Loucy (cell line): ENCODE measurements at regions not wholly inside any gene's neighbourhood (a gene's known extent, or its start where the extent isn't known, plus 50 kb on each side); places are given as distances from the start of the nearest gene placed in this dataset.

Source experiments
- H2AFZ ChIP-seq: fragments of 200-600 bp; sonication (generic); 2 replicates; pipeline ENCODE4 v1.6.0; 2016; ENCODE audit warnings: antibody characterized with exemption, mild to moderate bottlenecking, low read length, moderate library complexity
- H3F3A ChIP-seq: fragments of 200-600 bp; 2 replicates; pipeline ENCODE4 v1.6.0; 2016; ENCODE audit warnings: antibody characterized with exemption, low read depth, mild to moderate bottlenecking
- H3K27me3 ChIP-seq: fragments of 200-600 bp; sonication (generic); 2 replicates; pipeline ENCODE4 v1.6.1; 2014; ENCODE audit warnings: low read length, mild to moderate bottlenecking; ENCODE audit not compliant: insufficient read depth, poor library complexity, severe bottlenecking
- H3K36me3 ChIP-seq: fragments of 200-600 bp; sonication (generic); 2 replicates; pipeline ENCODE4 v1.6.1; 2016; ENCODE audit warnings: low read length; ENCODE audit not compliant: insufficient read depth
- H3K4me1 ChIP-seq: fragments of 200-600 bp; sonication (generic); 2 replicates; pipeline ENCODE4 v1.5.1; 2014; ENCODE audit warnings: low read length, mild to moderate bottlenecking; ENCODE audit not compliant: insufficient read depth, poor library complexity, severe bottlenecking
- H3K4me2 ChIP-seq: fragments of 200-600 bp; sonication (generic); 2 replicates; pipeline ENCODE4 v1.6.0; 2014; ENCODE audit warnings: antibody characterized with exemption, low read length, low read depth, mild to moderate bottlenecking; ENCODE audit not compliant: poor library complexity, severe bottlenecking
- H3K4me3 ChIP-seq: fragments of 200-600 bp; sonication (generic); 2 replicates; pipeline ENCODE4 v1.5.1; 2014; ENCODE audit warnings: low read length, mild to moderate bottlenecking, mixed read lengths; ENCODE audit not compliant: poor library complexity, severe bottlenecking
- H3K79me2 ChIP-seq: fragments of 200-600 bp; sonication (generic); 2 replicates; pipeline ENCODE4 v1.6.1; 2014; ENCODE audit warnings: low read length; ENCODE audit not compliant: insufficient read depth
- H3K9ac ChIP-seq: fragments of 200-600 bp; sonication (generic); 2 replicates; pipeline ENCODE4 v1.6.0; 2014; ENCODE audit warnings: mild to moderate bottlenecking, low read depth, low read length, moderate library complexity; ENCODE audit not compliant: poor library complexity, severe bottlenecking
- H3K9me2 ChIP-seq: fragments of 200-600 bp; sonication (generic); replicated peaks from 2 replicates; pipeline ENCODE4 v1.6.1; 2016; ENCODE audit warnings: low read depth, low read length, mixed read lengths
- H3K9me3 ChIP-seq: fragments of 200-600 bp; sonication (generic); 2 replicates; pipeline ENCODE4 v1.6.1; 2014; ENCODE audit warnings: mild to moderate bottlenecking, antibody characterized with exemption, low read length, low read depth; ENCODE audit not compliant: insufficient read depth
- H4K20me1 ChIP-seq: fragments of 200-600 bp; sonication (generic); 2 replicates; pipeline ENCODE4 v1.6.0; 2014; ENCODE audit warnings: antibody characterized with exemption, low read length, mild to moderate bottlenecking; ENCODE audit not compliant: insufficient read depth, poor library complexity, severe bottlenecking
- CTCF ChIP-seq: fragments of 200-600 bp; sonication (generic); conservative IDR thresholded peaks from 2 replicates; pipeline ENCODE4 v1.5.1; 2014; ENCODE audit warnings: mild to moderate bottlenecking, antibody characterized with exemption, low read length
- EZH2phosphoT487 ChIP-seq: fragments of 200-600 bp; IDR thresholded peaks from 2 replicates; pipeline ENCODE4 v1.6.1; 2018; ENCODE audit warnings: antibody characterized with exemption, mild to moderate bottlenecking, moderate library complexity, borderline replicate concordance

DNA sequence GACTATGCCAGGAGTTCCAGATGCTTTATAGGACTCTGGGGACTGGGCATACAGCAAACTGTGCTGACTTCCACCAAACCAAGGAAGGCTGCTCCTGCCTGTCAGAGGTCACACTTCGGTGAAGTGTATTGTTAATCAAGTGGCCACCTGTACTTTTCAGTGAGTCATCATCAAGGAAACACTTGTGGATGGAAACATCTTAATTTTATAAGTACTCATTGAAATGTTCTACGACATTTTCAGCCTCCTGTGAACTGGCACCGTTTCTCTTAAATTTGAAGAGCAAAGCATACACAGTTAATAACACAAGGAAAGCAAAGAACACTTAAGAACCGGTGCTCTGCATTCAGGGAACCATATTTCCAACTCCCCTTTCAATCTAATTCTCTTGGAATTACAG lies 801.7 kb upstream of the DPPA4 start:
- no peaks in the 10 kb centered on the region for H4K20me1 ChIP-seq
- no peaks in the 10 kb centered on the region for H3K9me2 ChIP-seq
- TF ChIP-seq EZH2phosphoT487 (no peak), CTCF (no peak)
- no peaks in the 10 kb centered on the region for H3F3A ChIP-seq
- H3K9me3 ChIP-seq = no peaks in the 10 kb centered on the region
- H3K4me1 ChIP-seq = no peaks in the 10 kb centered on the region
- no peaks in the 10 kb centered on the region for H3K79me2 ChIP-seq
- H3K36me3 ChIP-seq = no peaks in the 10 kb centered on the region
- no peak overlapping the region for H3K9ac ChIP-seq
- H3K27me3 ChIP-seq = no peaks in the 10 kb centered on the region
- no peak overlapping the region for H3K4me2 ChIP-seq
- no peak overlapping the region for H2AFZ ChIP-seq
- no peak overlapping the region for H3K4me3 ChIP-seq

DNA sequence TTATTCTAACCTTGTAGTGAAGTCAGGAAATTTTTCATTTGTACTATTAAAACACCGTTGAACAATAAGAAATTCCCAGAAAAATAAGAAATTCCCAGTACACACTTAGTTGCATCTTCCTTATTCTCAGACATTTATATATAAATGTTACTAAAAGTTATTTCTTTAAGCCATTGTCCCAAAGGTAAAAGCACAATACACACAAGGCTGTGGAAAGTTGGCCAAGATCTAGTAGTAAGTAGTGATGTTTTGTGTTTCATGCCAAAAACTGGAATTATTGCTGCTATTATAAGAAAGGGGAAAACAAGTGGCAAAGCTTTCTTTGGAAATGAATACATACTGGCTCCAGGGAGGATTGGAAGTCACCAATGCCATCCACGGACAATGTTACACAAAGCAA lies 802.5 kb upstream of the DPPA4 start:
- H3F3A ChIP-seq = no peaks in the 10 kb centered on the region
- no peaks in the 10 kb centered on the region for H3K27me3 ChIP-seq
- H3K9me3 ChIP-seq = no peaks in the 10 kb centered on the region
- no peak overlapping the region for H2AFZ ChIP-seq
- H4K20me1 ChIP-seq = no peaks in the 10 kb centered on the region
- H3K9ac ChIP-seq = no peak overlapping the region
- H3K4me2 ChIP-seq = no peak overlapping the region
- no peaks in the 10 kb centered on the region for H3K4me1 ChIP-seq
- no peaks in the 10 kb centered on the region for H3K36me3 ChIP-seq
- H3K9me2 ChIP-seq = no peaks in the 10 kb centered on the region
- TF ChIP-seq CTCF (no peak), EZH2phosphoT487 (no peak)
- no peak overlapping the region for H3K4me3 ChIP-seq
- no peaks in the 10 kb centered on the region for H3K79me2 ChIP-seq

- no peak for TF ChIP-seq EZH2phosphoT487
- TF ChIP-seq CTCF = no peak
- Histone ChIP-seq H3K36me3 (no peaks in the 10 kb centered on the region), H3K79me2 (no peaks in the 10 kb centered on the region), H3K4me2 (no peak overlapping the region), H2AFZ (no peak overlapping the region), H3K9me2 (no peaks in the 10 kb centered on the region), H3K9me3 (no peaks in the 10 kb centered on the region), H4K20me1 (no peaks in the 10 kb centered on the region), H3K4me1 (no peaks in the 10 kb centered on the region), H3K27me3 (no peaks in the 10 kb centered on the region), H3K9ac (no peak overlapping the region), H3F3A (no peaks in the 10 kb centered on the region), H3K4me3 (no peak overlapping the region)
These were observed 812.4 kb upstream of the DPPA4 start for GRCh38 chr3:110149763-110150162.
